GM19239 (cell line): ENCODE measurements at regions not wholly inside any gene's neighbourhood (a gene's known extent, or its start where the extent isn't known, plus 50 kb on each side); places are given as distances from the start of the nearest gene placed in this dataset.

ENCODE experiments used
- DNase-seq: peaks from one replicate; pipeline ENCODE4 v3.0.0; 2011; ENCODE audit warnings: low spot score; ENCODE audit not compliant: insufficient read length
- FAIRE-seq: peaks from 2 replicates; lab custom pipeline; 2011; peaks lifted over from hg19 to GRCh38; lab: Jason Lieb, UNC

- FAIRE-seq (no peak), DNase-seq (no peak)
Observed at GRCh38 chr6:135784507-135784906, 67.0 kb upstream of the PDE7B start.

DNA sequence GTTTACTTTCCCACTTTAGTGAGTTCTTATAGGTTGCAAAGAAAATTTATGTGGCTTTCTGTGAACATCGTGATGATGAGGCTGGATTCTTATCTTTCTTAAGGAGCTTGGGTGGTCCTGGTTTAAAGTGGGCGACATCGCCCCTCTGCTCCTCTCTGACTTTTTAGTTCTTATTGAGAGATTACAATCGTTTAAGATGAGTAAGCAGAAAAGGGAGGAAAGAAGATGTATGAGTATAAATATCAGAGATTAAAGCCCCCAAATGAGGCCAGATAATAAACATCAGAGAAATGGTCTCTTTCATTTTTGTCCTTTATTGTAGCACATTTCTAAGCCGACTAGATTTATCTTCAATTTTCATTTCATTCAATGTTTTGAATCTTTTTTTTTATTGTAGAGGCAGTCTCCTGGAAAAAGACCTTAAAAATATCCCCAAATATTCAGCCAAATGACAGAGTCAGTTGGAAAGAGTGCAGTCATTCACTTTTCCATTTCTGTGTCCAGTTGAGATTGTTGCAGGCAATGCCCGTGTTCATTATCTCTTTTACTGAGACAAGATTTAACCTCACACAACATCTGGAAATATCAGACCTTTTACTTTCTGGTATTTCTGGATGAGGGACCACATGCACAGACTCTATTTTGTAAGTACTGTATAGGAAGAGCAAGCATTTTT, 62.0 kb upstream of the PDE7B start:
- DNase-seq: no peak
- no peak for FAIRE-seq

- DNase-seq (no peak), FAIRE-seq (no peak)
Observed at GRCh38 chr6:135791441-135791840, 60.1 kb upstream of the PDE7B start.

GRCh38 chr6:135796643-135797305, 54.7 kb upstream of the PDE7B start:
- FAIRE-seq: no peak
- no peak for DNase-seq

DNA sequence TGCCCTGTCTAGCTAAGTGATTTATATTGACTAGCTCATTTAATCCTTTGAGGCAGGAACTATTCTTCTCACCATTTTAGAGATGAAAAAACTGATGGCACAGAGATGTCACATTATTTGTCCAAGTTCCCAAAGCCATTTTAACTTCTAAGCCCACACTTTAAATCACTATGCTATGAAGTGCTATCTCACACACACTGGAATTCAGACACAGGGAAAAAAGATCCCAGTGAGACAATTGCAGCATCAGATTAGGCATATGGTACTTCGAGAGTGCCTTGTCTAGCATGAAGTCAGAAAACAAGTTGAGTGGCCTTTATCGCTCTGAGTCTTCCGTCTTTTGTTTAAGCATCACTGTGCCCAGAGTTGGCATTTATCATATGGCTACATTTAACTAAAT, 54.1 kb upstream of the PDE7B start:
- FAIRE-seq (no peak), DNase-seq (no peak)

GRCh38 chr6:135798751-135799515, 52.6 kb upstream of the PDE7B start:
- DNase-seq (no peak), FAIRE-seq (no peak)
